H1 (cell line): ENCODE measurements at regions not wholly inside any gene's neighbourhood (a gene's known extent, or its start where the extent isn't known, plus 50 kb on each side); places are given as distances from the start of the nearest gene placed in this dataset.

Source experiments
- CTCF ChIA-PET: fragments of 300-600 bp; sonication (Branson Sonifier 250); formaldehyde crosslinking; loops from one replicate; lab custom pipeline; 2021; ENCODE audit not compliant: partially characterized antibody; lab: Charles Lee
- POLR2A ChIA-PET: fragments of 300-600 bp; sonication (Branson Sonifier 250); formaldehyde crosslinking; loops from one replicate; lab custom pipeline; 2021; ENCODE audit warnings: inconsistent platforms; ENCODE audit not compliant: partially characterized antibody; lab: Charles Lee
- DNase-seq, 2 experiments: peaks; one replicate each; pipeline versions ENCODE4 v3.0.0 to v3.0.0-alpha.2; 2010 to 2022; ENCODE audit warnings: low spot score in 2 of 2, low read depth in 1 of 2, mixed read lengths in 1 of 2
- FAIRE-seq: peaks from 2 replicates; lab custom pipeline; 2011; peaks lifted over from hg19 to GRCh38; lab: Jason Lieb, UNC
- H2AFZ ChIP-seq: 2 replicates; pipeline ENCODE4 v1.8.1; 2012; ENCODE audit warnings: low read length, inconsistent platforms
- H2AK5ac ChIP-seq: 2 replicates; pipeline ENCODE4 v1.6.1; 2013; ENCODE audit warnings: low read depth, low read length
- H2BK120ac ChIP-seq: replicated peaks from 2 replicates; pipeline ENCODE3; 2013; ENCODE audit warnings: low read depth, low read length, inconsistent platforms
- H2BK12ac ChIP-seq: 2 replicates; pipeline ENCODE4 v1.6.1; 2013; ENCODE audit warnings: low read depth, low read length
- H2BK15ac ChIP-seq: 2 replicates; pipeline ENCODE4 v1.6.1; 2013; ENCODE audit warnings: low read length
- H2BK20ac ChIP-seq: 2 replicates; pipeline ENCODE4 v1.6.1; 2013; ENCODE audit warnings: low read length
- H2BK5ac ChIP-seq: 2 replicates; pipeline ENCODE4 v1.6.1; 2013; ENCODE audit warnings: low read depth, low read length
- H3K14ac ChIP-seq: 2 replicates; pipeline ENCODE4 v1.6.1; 2013; ENCODE audit warnings: inconsistent platforms; ENCODE audit not compliant: insufficient read length
- H3K18ac ChIP-seq: 2 replicates; pipeline ENCODE4 v1.6.1; 2013; ENCODE audit warnings: low read length; ENCODE audit errors: extremely low read depth
- H3K23ac ChIP-seq: 2 replicates; pipeline ENCODE4 v1.6.1; 2013; ENCODE audit warnings: inconsistent platforms; ENCODE audit not compliant: insufficient read length
- H3K23me2 ChIP-seq: 2 replicates; pipeline ENCODE4 v1.6.1; 2013; ENCODE audit warnings: low read depth, low read length
- H3K27ac ChIP-seq: 2 replicates; pipeline ENCODE4 v1.6.1; 2011; ENCODE audit warnings: low read depth, low read length, inconsistent platforms
- H3K27me3 ChIP-seq, 4 experiments: replicated peaks in 1 of 4; 1 replicate in 1 of 4; 2 replicates in 3 of 4; pipeline versions ENCODE4 v1.6.1 to v1.8.1; 2011 to 2013; ENCODE audit warnings: low read length in 3 of 4, mild to moderate bottlenecking in 3 of 4, inconsistent platforms in 2 of 4, mixed read lengths in 2 of 4, moderate library complexity in 1 of 4; ENCODE audit not compliant: control insufficient read depth in 3 of 4, insufficient read depth in 3 of 4; ENCODE audit errors: extremely low read depth in 1 of 4
- H3K36me3 ChIP-seq, 4 experiments: 2 replicates each; pipeline versions ENCODE4 v1.6.1 to v1.8.1; 2011 to 2013; ENCODE audit warnings: mild to moderate bottlenecking in 4 of 4, low read length in 3 of 4, moderate library complexity in 2 of 4, control low read depth in 1 of 4, inconsistent platforms in 1 of 4; ENCODE audit not compliant: insufficient read depth in 4 of 4, control insufficient read depth in 2 of 4
- H3K4ac ChIP-seq: replicated peaks from 2 replicates; pipeline ENCODE3; 2013; ENCODE audit warnings: low read length, low read depth, mixed read lengths, inconsistent platforms; ENCODE audit not compliant: insufficient read length
- H3K4me1 ChIP-seq, 4 experiments: replicated peaks in 1 of 4; 1 replicate in 1 of 4; 2 replicates in 3 of 4; pipeline versions ENCODE4 v1.6.1 to v1.8.1; 2011 to 2013; ENCODE audit warnings: low read length in 3 of 4, inconsistent platforms in 2 of 4, mixed read lengths in 1 of 4; ENCODE audit not compliant: insufficient read depth in 4 of 4, control insufficient read depth in 3 of 4
- H3K4me2 ChIP-seq, 2 experiments: 2 replicates each; pipeline versions ENCODE4 v1.6.1 to v1.8.1; 2011 to 2013; ENCODE audit warnings: low read depth in 2 of 2, low read length in 2 of 2, control low read depth in 1 of 2, inconsistent platforms in 1 of 2, mild to moderate bottlenecking in 1 of 2; ENCODE audit not compliant: insufficient read depth in 1 of 2
- H3K4me3 ChIP-seq, 4 experiments: fragments of 200-600, 300-600 bp in 1 of 4; sonication (generic), shearing (Covaris generic), sonication (Bioruptor Twin) in 1 of 4; 2 replicates each; pipeline versions ENCODE4 v1.5.1 to v1.8.1; 2011 to 2016; ENCODE audit warnings: low read length in 4 of 4, low read depth in 3 of 4, control low read depth in 2 of 4, inconsistent platforms in 2 of 4, mild to moderate bottlenecking in 2 of 4, mixed read lengths in 1 of 4, moderate library complexity in 1 of 4; ENCODE audit not compliant: insufficient read depth in 2 of 4; ENCODE audit errors: extremely low read depth in 1 of 4
- H3K56ac ChIP-seq: replicated peaks from 2 replicates; pipeline ENCODE3; 2013; ENCODE audit warnings: low read depth, mild to moderate bottlenecking, mixed read lengths, low read length, inconsistent platforms; ENCODE audit not compliant: insufficient read length
- H3K79me1 ChIP-seq: 2 replicates; pipeline ENCODE4 v1.6.1; 2013; ENCODE audit warnings: low read depth, low read length, control low read depth
- H3K79me2 ChIP-seq, 2 experiments: 2 replicates each; pipeline versions ENCODE4 v1.6.1 to v1.8.1; 2012 to 2013; ENCODE audit warnings: low read length in 2 of 2, mild to moderate bottlenecking in 2 of 2, inconsistent platforms in 1 of 2; ENCODE audit not compliant: insufficient read depth in 2 of 2, control insufficient read depth in 1 of 2
- H3K9ac ChIP-seq, 4 experiments: replicated peaks in 1 of 4; 1 replicate in 1 of 4; 2 replicates in 3 of 4; pipeline versions ENCODE4 v1.6.1 to v1.8.1; 2011 to 2013; ENCODE audit warnings: low read depth in 3 of 4, low read length in 3 of 4, control low read depth in 2 of 4, mild to moderate bottlenecking in 2 of 4, moderate library complexity in 2 of 4, inconsistent platforms in 1 of 4; ENCODE audit errors: extremely low read depth in 1 of 4
- H3K9me3 ChIP-seq, 2 experiments: 2 replicates each; pipeline versions ENCODE4 v1.6.1 to v1.8.1; 2012 to 2013; ENCODE audit warnings: mild to moderate bottlenecking in 2 of 2, moderate library complexity in 2 of 2, control low read depth in 1 of 2, inconsistent platforms in 1 of 2, low read depth in 1 of 2, low read length in 1 of 2, mixed read lengths in 1 of 2; ENCODE audit not compliant: insufficient read depth in 2 of 2
- H4K20me1 ChIP-seq, 2 experiments: replicated peaks in 1 of 2; 2 replicates each; pipeline versions ENCODE3 to v1.8.1; 2011 to 2013; ENCODE audit warnings: inconsistent platforms in 2 of 2, low read length in 2 of 2, mild to moderate bottlenecking in 1 of 2; ENCODE audit not compliant: insufficient read depth in 2 of 2, control insufficient read depth in 1 of 2
- H4K5ac ChIP-seq: 2 replicates; pipeline ENCODE4 v1.6.1; 2013; ENCODE audit warnings: low read length, low read depth, mixed read lengths, inconsistent platforms; ENCODE audit not compliant: insufficient read length
- H4K8ac ChIP-seq: 2 replicates; pipeline ENCODE4 v1.8.0; 2013; ENCODE audit warnings: mild to moderate bottlenecking, moderate library complexity, low read length, inconsistent platforms; ENCODE audit not compliant: insufficient read depth; ENCODE audit errors: extremely low read depth
- H4K91ac ChIP-seq: replicated peaks from 2 replicates; pipeline ENCODE3; 2013; ENCODE audit warnings: low read length, mixed read lengths, inconsistent platforms; ENCODE audit not compliant: insufficient read length
- CHD2 ChIP-seq: IDR thresholded peaks from 2 replicates; pipeline ENCODE4 v1.6.1; 2012; ENCODE audit warnings: low read length, improper control_type of control experiment
- KDM1A ChIP-seq: fragments of 200-600, 300-600 bp; sonication (generic); IDR thresholded peaks from 2 replicates; pipeline ENCODE4 v1.7.1; 2016; ENCODE audit warnings: mild to moderate bottlenecking, low read length, borderline replicate concordance
- RFX5 ChIP-seq: IDR thresholded peaks from 2 replicates; pipeline ENCODE4 v1.6.1; 2011; ENCODE audit warnings: low read depth, low read length, improper control_type of control experiment, borderline replicate concordance
- RNF2 ChIP-seq: fragments of 200-900, 300-1000 bp; sonication (generic); IDR thresholded peaks from 2 replicates; pipeline ENCODE4 v1.7.1; 2016; ENCODE audit warnings: borderline replicate concordance, low read depth, mild to moderate bottlenecking, antibody characterized with exemption, low read length; ENCODE audit not compliant: poor library complexity, severe bottlenecking; ENCODE audit errors: missing control alignments
- SIRT6 ChIP-seq: IDR thresholded peaks from one replicate; pipeline ENCODE4 v1.7.1; 2012; ENCODE audit warnings: low read length, inconsistent platforms
- SP2 ChIP-seq: IDR thresholded peaks from 2 replicates; pipeline ENCODE4 v1.6.1; 2012; ENCODE audit warnings: mild to moderate bottlenecking, low read length, inconsistent platforms
- WGBS, 2 experiments: shearing (Covaris generic) in 1 of 2; methylation state at CpG; one replicate each; pipeline versions ENCODE4 v1.1.6 to v1.1.7; 2013 to 2015; ENCODE audit warnings: low lambda C conversion rate in 2 of 2, mixed read lengths in 2 of 2, inconsistent platforms in 1 of 2, low coverage in 1 of 2, missing lambda C conversion rate in 1 of 2; ENCODE audit not compliant: insufficient replicate concordance in 2 of 2, insufficient coverage in 1 of 2, insufficient read length in 1 of 2; ENCODE audit errors: extremely low coverage in 1 of 2, missing lambda C conversion rate in 1 of 2; 5-methylcytosine and 5-hydroxymethylcytosine counted together

- Histone ChIP-seq H3K56ac (no peak overlapping the region), H2BK20ac (no peak overlapping the region), H3K23ac (no peak overlapping the region), H3K14ac (no peak overlapping the region), H3K36me3 (no peaks in the 10 kb centered on the region), H2BK12ac (no peak overlapping the region), H4K8ac (no peak overlapping the region), H3K4me2 (no peak overlapping the region), H3K79me1 (no peaks in the 10 kb centered on the region), H2BK15ac (no peak overlapping the region), H2BK120ac (no peak overlapping the region), H3K4me1 (no peaks in the 10 kb centered on the region), H2BK5ac (no peak overlapping the region), H3K9me3 (no peaks in the 10 kb centered on the region), H4K91ac (no peak overlapping the region), H3K4me3 (no peak overlapping the region), H3K4ac (no peak overlapping the region), H4K20me1 (peaks cover 0 to 2% of the 10 kb centered on the region in 2 experiments), H2AFZ (no peak overlapping the region), H3K27ac (no peak overlapping the region), H4K5ac (no peak overlapping the region), H2AK5ac (no peak overlapping the region), H3K79me2 (no peaks in the 10 kb centered on the region), H3K27me3 (no peaks in the 10 kb centered on the region), H3K23me2 (peaks cover 3% of the 10 kb centered on the region; the same call in 1 of the 2 replicates), H3K9ac (no peak overlapping the region), H3K18ac (no peak overlapping the region)
- DNase-seq, result no peak
- ChIA-PET POLR2A (no interaction called here), CTCF (interaction anchor here (0.8 to 1.1 kb wide), 2 partner anchors 14 to 15 kb away, joined by 3 read pairs; no protein-coding TSS in a partner anchor)
- WGBS, 2 experiments, result 84% methylated on average over 1 of the region's 1 CpG; no CpG with 5 or more reads in 1 of the 2 experiments
- FAIRE-seq, result no peak
- no peak for TF ChIP-seq RNF2
- TF ChIP-seq SP2, result no peak
- TF ChIP-seq CHD2, result no peak
- no peak for TF ChIP-seq SIRT6
- TF ChIP-seq RFX5, result no peak
- no peak for TF ChIP-seq KDM1A
Observed at GRCh38 chr5:158514319-158514985, 585.3 kb downstream of the EBF1 start.
